ENCODE measurements at regions not wholly inside any gene's neighbourhood (a gene's known extent, or its start where the extent isn't known, plus 50 kb on each side); places are given as distances from the start of the nearest gene placed in this dataset.
"Not testable (repeated sequence)": the region's sequence is repeated elsewhere in the genome, so short reads cannot be mapped to it uniquely, and the experiment has no call there.

- DNase-seq (ENCODE audit: low read depth in 2 of 2): no peak
These were observed 129.7 kb downstream of the EPC1 start for GRCh38 chr10:32217216-32217615.

- DNase-seq (ENCODE audit: low read depth in 2 of 2): not testable (repeated sequence)
These were observed 133.1 kb downstream of the EPC1 start for GRCh38 chr10:32213838-32214237.

DNA sequence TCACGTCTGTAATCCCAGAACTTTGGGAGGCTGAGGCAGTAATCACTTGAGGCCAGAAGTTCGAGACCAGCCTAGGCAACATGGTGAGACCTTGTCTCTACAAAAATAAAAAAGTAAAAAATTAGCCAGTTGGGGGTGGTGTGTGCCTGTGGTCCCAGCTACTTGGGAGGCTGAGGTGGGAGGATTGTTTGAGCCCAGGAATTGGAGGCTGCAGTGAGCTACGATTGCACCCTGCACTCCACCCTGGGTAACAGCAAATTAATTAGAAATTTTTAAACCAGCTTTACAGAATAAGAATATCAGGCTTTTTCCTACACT, 136.0 kb downstream of the EPC1 start:
- no peak for DNase-seq (ENCODE audit: low read depth in 2 of 2)

GRCh38 chr10:32210306-32211045, 136.5 kb downstream of the EPC1 start:
- DNase-seq (ENCODE audit: low read depth in 2 of 2): peak; percentile 39 to 70

DNA sequence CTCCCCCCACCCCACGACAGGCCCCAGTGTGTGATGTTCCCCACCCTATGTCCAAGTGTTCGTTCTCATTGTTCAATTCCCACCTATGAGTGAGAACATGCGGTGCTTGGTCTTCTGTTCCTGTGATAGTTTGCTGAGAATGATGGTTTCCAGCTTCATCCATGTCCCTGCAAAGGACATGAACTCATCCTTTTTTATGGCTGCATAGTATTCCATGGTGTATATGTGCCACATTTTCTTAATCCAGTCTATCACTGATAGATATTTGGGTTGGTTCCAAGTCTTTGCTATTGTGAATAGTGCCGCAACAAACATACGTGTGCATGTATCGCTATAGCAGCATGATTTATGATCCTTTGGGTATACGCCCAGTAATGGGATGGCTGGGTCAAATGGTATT, 139.0 kb downstream of the EPC1 start:
- not testable (repeated sequence) for DNase-seq (ENCODE audit: low read depth in 2 of 2)

GRCh38 chr10:32207544-32207943, 139.4 kb downstream of the EPC1 start:
- DNase-seq (ENCODE audit: low read depth in 2 of 2): peak; percentile 12 to 60

DNA sequence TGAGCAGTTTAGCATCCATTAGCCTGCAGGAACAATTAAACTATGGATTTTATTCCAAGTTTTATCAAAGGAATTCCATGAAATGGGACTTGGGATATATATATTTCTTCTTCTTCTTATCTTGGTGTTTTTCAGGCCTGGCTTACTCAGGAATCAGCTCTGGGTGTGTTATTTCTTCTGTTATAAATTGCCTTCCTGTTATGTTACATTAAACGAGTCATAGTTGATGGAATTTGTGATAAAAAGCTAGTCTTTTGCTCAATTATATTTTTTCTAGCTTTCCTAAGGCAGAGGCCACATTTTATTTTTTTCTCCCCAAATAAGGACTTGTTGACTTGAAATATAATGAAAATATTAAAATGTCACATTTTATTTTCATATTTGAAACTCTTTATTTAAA, 141.3 kb downstream of the EPC1 start:
- DNase-seq (ENCODE audit: low read depth in 2 of 2): peak in 1 of 2 donors; percentile 78

- no peak for DNase-seq (ENCODE audit: low read depth in 2 of 2)
These were observed 142.4 kb downstream of the EPC1 start for GRCh38 chr10:32204606-32205005.

GRCh38 chr10:32199714-32200394, 143.6 kb upstream of the KIF5B start:
- DNase-seq (ENCODE audit: low read depth in 2 of 2): no peak

- no peak for DNase-seq (ENCODE audit: low read depth in 2 of 2)
These were observed 141.2 kb upstream of the KIF5B start for GRCh38 chr10:32197423-32197822.

- peak; percentile 25 to 52 for DNase-seq (ENCODE audit: low read depth in 2 of 2)
These were observed 134.8 kb upstream of the KIF5B start for GRCh38 chr10:32190890-32191491.

DNA sequence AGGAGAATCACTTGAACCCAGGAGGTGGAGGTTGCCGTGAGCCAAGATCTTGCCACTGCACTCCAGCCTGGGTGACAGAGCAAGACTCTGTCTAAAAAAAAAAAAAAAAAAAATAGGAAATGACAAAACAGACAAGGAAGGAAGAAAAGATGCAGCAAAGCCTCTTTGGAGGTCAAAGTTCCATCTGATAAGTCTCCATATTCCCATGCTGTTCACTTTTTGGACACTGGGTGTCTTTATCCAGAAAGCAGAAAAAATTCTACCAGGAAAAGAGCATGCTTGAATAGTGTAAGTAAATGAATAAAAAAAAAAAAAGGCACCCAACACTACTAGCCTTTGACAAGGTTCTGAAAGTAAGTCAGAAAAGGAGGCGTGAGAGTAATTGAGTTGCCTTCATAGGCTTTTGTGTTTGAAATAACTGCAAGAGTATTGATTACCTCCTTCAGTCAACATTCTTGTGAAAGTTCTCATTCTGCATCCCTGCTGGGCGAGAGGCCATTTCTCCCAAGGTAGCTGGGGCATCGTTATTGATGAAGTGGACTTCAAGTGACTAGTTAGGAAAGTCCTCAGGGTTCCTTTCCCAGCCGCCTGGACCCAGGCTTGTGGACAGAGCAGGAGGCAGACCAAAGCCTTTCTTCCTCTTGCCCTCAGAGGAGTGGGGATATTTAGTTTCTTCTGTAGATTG, 133.3 kb upstream of the KIF5B start:
- DNase-seq (ENCODE audit: low read depth in 2 of 2): peak in 1 of 2 donors; percentile 38

GRCh38 chr10:32188601-32189000, 132.4 kb upstream of the KIF5B start:
- DNase-seq (ENCODE audit: low read depth in 2 of 2): not testable (repeated sequence)

DNA sequence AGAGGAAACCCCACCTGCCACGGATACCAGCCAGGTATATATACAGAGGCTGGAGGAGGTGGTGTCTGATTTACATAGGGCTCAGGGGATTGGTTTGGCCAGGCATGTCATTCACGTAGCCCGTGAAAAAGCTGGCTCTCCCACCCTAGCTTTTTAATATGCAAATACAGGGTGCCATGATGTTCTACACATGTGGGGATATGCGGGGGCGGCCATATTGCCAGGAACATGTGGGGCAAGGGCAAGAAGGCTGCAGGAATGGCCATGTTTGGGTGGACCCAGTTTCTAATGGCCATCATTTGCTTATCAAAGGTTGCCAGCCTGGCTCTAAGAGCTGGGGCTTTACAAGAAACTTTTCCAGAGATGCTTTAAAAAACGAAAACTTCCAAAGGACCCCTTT, 131.5 kb upstream of the KIF5B start:
- DNase-seq (ENCODE audit: low read depth in 2 of 2): no peak

DNA sequence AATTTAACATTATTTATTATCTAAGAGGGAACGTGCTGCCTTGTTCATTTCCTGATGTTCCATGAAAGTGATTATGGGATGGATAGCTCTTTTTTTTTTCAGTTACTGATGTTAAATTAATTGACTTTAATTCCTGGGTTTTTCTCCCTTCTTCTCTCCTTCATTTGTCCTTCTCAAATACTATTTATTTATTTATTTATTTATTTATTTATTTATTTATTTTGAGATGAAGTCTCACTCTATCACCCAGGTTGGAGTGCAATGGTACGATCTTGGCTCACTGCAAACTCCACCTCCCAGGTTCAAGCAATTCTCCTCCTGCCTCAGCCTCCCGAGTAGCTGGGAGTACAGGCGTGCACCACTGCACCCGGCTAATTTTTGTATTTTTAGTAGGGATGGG, 127.4 kb upstream of the KIF5B start:
- DNase-seq (ENCODE audit: low read depth in 2 of 2): not testable (repeated sequence)

DNA sequence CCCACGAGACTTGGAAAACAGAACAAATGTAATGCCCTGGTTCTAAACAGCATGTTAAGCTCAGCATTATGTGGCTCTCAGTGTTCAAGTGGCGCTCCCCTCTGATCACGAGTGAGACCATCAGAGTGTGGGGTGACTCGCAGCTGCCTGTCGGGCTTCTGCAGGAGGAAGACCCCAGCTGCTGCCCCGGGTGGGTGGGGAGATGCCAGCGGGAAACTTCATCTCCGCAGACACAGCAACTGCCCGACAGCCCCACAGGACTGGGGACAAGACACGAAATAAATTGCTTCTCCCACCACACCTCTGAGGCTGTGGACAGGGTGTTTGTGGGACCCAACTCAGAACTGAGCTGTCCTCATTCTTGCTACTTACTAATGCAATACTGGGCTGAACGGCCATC, 126.3 kb upstream of the KIF5B start:
- no peak for DNase-seq (ENCODE audit: low read depth in 2 of 2)

GRCh38 chr10:32180390-32181280, 124.4 kb upstream of the KIF5B start:
- no peak for DNase-seq (ENCODE audit: low read depth in 2 of 2)

DNA sequence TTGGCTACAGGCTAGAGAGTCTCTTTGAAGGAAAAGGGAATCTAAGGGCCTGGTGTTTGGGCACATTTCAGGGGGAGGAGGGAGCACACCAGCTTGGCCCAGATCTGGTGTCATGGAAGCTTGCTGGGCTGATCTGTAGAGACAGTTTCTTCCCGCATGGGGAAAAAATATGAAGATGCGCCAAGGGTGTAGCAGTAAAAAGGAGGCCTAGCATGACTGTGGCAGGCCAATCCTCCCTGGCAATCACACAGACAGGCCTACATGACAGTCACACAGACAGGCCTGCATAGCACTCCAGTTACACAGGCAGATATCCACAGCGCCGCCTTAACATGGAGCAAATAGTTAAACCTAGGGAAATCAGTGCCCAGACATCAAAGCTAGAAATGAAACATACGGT, 123.6 kb upstream of the KIF5B start:
- no peak for DNase-seq (ENCODE audit: low read depth in 2 of 2)

- DNase-seq (ENCODE audit: low read depth in 2 of 2): not testable (repeated sequence)
These were observed 121.4 kb upstream of the KIF5B start for GRCh38 chr10:32177594-32177993.

- DNase-seq (ENCODE audit: low read depth in 2 of 2): no peak
These were observed 119.4 kb upstream of the KIF5B start for GRCh38 chr10:32175629-32176028.

GRCh38 chr10:32174349-32174893, 118.2 kb upstream of the KIF5B start:
- no peak for DNase-seq (ENCODE audit: low read depth in 2 of 2)
